RPMI7951 (cell line): ENCODE measurements at regions not wholly inside any gene's neighbourhood (a gene's known extent, or its start where the extent isn't known, plus 50 kb on each side); places are given as distances from the start of the nearest gene placed in this dataset.
"Not testable (repeated sequence)": the region's sequence is repeated elsewhere in the genome, so short reads cannot be mapped to it uniquely, and the experiment has no call there.

ENCODE experiments used
- DNase-seq: peaks from one replicate; pipeline ENCODE4 v3.0.0-alpha.2; 2012; ENCODE audit warnings: low read depth

- DNase-seq: no peak
Observed at GRCh38 chr17:54353789-54354525, 531.2 kb downstream of the KIF2B start.

- not testable (repeated sequence) for DNase-seq
Observed at GRCh38 chr17:54361073-54361472, 538.3 kb downstream of the KIF2B start.

GRCh38 chr17:54368906-54369305 lies 531.7 kb upstream of the TOM1L1 start:
- DNase-seq: no peak

- DNase-seq: no peak
Observed at GRCh38 chr17:54372069-54372749, 528.4 kb upstream of the TOM1L1 start.

- no peak for DNase-seq
Observed at GRCh38 chr17:54373970-54374369, 526.7 kb upstream of the TOM1L1 start.

- not testable (repeated sequence) for DNase-seq
Observed at GRCh38 chr17:54376409-54376808, 524.2 kb upstream of the TOM1L1 start.

GRCh38 chr17:54381482-54381881 lies 519.2 kb upstream of the TOM1L1 start:
- DNase-seq: no peak

GRCh38 chr17:54404259-54404658 lies 496.4 kb upstream of the TOM1L1 start:
- no peak for DNase-seq

- no peak for DNase-seq
Observed at GRCh38 chr17:54405826-54406225, 494.8 kb upstream of the TOM1L1 start.

- no peak for DNase-seq
Observed at GRCh38 chr17:54408731-54409130, 491.9 kb upstream of the TOM1L1 start.

- no peak for DNase-seq
Observed at GRCh38 chr17:54418467-54418866, 482.2 kb upstream of the TOM1L1 start.

- DNase-seq: no peak
Observed at GRCh38 chr17:54425671-54426070, 475.0 kb upstream of the TOM1L1 start.

- DNase-seq: no peak
Observed at GRCh38 chr17:54426296-54426886, 474.3 kb upstream of the TOM1L1 start.

GRCh38 chr17:54435966-54436365 lies 464.7 kb upstream of the TOM1L1 start:
- DNase-seq: no peak

- DNase-seq: no peak
Observed at GRCh38 chr17:54439816-54440215, 460.8 kb upstream of the TOM1L1 start.

- DNase-seq: no peak
Observed at GRCh38 chr17:54451051-54451450, 449.6 kb upstream of the TOM1L1 start.

- DNase-seq: no peak
Observed at GRCh38 chr17:54452666-54453348, 447.8 kb upstream of the TOM1L1 start.

GRCh38 chr17:54455251-54455868 lies 445.3 kb upstream of the TOM1L1 start:
- no peak for DNase-seq

- DNase-seq: not testable (repeated sequence)
Observed at GRCh38 chr17:54465443-54465842, 435.2 kb upstream of the TOM1L1 start.

GRCh38 chr17:54466875-54467274 lies 433.8 kb upstream of the TOM1L1 start:
- no peak for DNase-seq

- no peak for DNase-seq
Observed at GRCh38 chr17:54482843-54483242, 417.8 kb upstream of the TOM1L1 start.

- no peak for DNase-seq
Observed at GRCh38 chr17:54493691-54494090, 407.0 kb upstream of the TOM1L1 start.
